Astrocyte of the spinal cord (primary cell): ENCODE measurements at regions not wholly inside any gene's neighbourhood (a gene's known extent, or its start where the extent isn't known, plus 50 kb on each side); places are given as distances from the start of the nearest gene placed in this dataset.
A peak's percentile ranks its signal among the peaks of the same experiment; 100 is the strongest.

ENCODE experiments used
- DNase-seq: peaks from one replicate; pipeline ENCODE4 v3.0.0; 2011; ENCODE audit warnings: low read depth, low spot score
- H3K4me3 ChIP-seq: 2 replicates; pipeline ENCODE4 v1.5.1; 2011; ENCODE audit warnings: low read depth, mild to moderate bottlenecking, low read length, moderate library complexity
- in situ Hi-C: cut with HindIII; loops from 2 replicates; pipeline ENCODE4 v1.10.0; 2017; ENCODE audit warnings: low sequenced_read_pairs
- TF ChIP-seq, protein P1 (sequence below): IDR thresholded peaks from 2 replicates; pipeline ENCODE4 v1.5.1; 2012; ENCODE audit warnings: low read depth, mild to moderate bottlenecking, low read length, inconsistent platforms

DNA sequence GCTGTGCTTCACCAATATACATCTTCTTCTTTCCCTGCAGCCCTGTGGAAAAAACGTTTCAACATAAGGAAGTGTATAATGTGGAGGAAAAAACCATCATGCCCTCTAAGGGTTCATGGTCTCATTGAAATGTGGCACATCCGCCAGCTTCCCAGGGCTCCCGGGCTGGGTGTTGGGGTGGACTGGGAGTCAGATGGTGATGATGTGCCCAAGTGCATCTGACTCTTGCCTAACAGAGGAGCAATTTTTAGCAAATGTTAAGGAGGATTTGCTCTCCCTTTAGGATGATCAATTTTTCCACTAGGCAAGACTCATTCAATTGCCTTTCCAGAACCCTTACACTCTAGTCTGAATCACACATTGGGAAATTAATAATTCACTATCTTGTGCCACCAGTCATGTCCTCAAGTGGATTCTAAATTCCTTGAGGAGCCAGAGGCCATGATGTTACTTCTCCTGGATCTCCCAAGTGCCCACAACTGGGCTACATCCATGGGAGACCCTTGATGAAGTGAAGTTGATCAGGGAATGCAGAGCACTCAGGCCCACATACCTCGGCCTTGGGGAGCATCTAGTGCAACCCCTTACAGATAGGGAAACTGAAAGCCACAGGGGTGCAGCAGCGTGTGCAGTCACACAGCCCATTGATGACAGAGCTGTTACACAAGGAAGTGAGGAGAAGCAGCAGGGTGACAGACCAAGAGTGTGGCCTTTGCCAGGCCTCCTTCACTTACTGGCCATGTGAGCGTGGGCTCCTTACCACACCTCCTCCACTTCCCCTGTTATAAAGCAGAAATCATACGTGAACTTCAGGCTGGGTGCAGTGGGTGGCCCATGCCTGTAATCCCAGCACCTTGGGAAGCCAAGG lies 100.0 kb upstream of the SLC44A3 start:
- no peak for DNase-seq
- TF ChIP-seq, protein P1, sequence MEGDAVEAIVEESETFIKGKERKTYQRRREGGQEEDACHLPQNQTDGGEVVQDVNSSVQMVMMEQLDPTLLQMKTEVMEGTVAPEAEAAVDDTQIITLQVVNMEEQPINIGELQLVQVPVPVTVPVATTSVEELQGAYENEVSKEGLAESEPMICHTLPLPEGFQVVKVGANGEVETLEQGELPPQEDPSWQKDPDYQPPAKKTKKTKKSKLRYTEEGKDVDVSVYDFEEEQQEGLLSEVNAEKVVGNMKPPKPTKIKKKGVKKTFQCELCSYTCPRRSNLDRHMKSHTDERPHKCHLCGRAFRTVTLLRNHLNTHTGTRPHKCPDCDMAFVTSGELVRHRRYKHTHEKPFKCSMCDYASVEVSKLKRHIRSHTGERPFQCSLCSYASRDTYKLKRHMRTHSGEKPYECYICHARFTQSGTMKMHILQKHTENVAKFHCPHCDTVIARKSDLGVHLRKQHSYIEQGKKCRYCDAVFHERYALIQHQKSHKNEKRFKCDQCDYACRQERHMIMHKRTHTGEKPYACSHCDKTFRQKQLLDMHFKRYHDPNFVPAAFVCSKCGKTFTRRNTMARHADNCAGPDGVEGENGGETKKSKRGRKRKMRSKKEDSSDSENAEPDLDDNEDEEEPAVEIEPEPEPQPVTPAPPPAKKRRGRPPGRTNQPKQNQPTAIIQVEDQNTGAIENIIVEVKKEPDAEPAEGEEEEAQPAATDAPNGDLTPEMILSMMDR: no peak
- in situ Hi-C loops: no loop called here
- H3K4me3 ChIP-seq: no peak overlapping the region

DNA sequence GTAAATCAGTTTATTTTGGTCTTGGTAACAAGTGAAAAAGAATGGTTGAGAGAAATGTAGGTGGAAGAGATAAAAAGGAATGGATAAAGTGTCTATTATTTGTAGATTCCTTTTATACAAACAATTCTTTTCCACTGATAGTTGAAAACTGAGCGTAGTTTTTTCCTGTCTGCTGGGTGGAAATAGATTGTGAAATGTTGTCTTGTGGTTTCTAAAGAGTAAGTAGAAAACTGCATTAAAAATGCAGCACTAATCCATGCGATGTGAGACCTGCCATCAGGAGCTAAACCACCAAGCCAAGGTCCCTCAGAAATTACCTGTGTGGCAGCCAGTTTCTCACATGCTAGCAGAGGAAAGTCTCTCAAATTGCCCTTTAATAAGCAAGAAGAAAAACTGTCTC lies 103.2 kb upstream of the SLC44A3 start:
- in situ Hi-C loops: no loop called here
- no peak for DNase-seq
- TF ChIP-seq, protein P1: no peak
- H3K4me3 ChIP-seq: no peak overlapping the region

DNA sequence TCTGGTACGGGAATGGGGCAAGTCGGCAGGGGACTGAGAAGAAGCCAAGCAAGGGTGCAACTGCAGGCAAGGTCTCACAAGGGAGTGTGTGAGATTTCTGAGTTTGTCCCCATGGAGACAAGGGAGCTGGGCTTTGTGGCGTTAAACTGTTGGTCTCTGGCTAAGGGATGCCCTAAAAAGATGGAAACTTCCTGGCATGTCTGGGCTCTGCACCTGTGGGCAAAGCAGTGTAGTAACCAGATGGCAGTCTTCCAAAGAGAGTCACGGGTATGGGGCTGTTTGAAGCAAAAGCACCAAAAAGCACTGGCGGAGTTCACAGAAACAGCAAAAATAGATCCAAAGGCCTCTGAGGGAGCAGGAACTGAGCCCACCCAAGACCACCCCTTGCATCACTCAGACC lies 104.8 kb upstream of the SLC44A3 start:
- TF ChIP-seq, protein P1: no peak
- in situ Hi-C loops: no loop called here

DNA sequence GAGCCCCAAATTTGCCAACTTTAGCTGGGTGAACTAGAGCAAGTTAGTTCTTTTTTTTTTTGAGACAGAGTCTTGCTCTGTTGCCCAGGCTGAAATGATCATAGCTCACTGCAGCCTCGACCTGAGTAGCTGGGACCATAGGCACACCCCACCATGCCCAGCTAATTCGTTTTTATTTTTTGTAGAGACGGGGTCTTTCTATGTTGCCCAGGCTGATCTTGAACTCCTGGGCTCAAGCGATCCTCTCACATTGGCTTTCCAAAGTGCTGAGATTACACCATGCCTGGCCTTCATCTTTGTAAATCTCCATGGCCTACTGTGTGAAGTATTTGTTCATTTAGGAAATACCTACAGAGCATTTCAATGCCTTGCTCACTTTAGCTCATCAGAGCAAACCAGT lies 105.6 kb upstream of the SLC44A3 start:
- in situ Hi-C loops: no loop called here

More for the DNA sequence above, 104.8 kb upstream of the SLC44A3 start:
- no peak for DNase-seq
- no peak overlapping the region for H3K4me3 ChIP-seq

DNA sequence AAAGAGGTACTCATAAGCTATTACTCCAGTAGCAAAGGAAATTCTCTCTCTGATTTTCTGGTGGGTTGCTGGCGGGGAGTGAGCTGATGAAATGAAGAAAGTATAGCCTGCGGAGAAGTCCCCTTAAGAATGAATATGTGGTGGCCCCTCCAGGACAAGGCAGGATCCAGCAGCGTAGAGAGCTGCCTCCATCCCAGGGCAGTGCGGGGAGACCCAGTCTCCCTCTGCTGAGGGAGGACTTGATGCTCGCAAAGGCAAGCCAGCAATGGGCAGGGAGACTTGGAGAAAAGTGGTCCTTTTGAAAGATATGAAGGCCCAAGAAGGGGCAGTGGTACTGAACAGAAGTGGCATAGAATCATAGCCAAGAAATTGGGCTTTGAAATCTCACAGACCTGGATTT lies 106.0 kb upstream of the SLC44A3 start:
- TF ChIP-seq, protein P1: no peak
- H3K4me3 ChIP-seq: no peak overlapping the region
- in situ Hi-C loops: no loop called here
- no peak for DNase-seq

More for the DNA sequence above, 105.6 kb upstream of the SLC44A3 start:
- DNase-seq: no peak
- TF ChIP-seq, protein P1: no peak
- no peak overlapping the region for H3K4me3 ChIP-seq

DNA sequence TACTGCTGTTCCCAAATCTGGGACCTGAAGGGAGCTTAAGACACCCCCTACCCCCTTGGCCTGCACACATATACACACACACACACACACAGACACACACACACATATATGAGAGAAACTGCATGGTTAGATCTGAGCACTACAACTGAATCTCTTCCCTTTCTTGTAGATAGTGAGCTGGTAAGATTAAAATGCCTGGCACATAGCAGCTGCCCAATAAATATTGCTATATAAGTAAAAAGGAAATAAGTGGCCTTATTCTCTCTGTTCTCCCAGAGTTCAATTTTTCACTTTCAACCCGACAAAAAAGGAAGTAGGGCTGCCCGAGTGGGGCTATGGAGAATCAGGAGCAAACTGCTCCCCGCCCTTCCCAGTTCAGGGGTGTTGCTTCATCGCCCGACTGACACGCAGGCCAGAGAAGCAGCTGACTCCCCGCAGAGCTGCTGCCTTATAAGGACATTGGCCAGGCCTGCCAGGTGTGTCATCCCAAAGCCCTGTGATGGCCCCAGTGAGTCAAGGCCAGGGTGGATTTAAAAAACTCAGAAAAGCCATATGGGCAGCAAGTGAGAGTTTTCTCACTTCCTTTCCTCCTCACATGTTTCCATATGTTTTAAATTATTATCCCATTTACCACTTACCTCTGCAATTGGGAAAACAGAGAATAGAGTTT lies 106.5 kb upstream of the SLC44A3 start:
- in situ Hi-C loops: no loop called here
- DNase-seq: peak; percentile 93
- TF ChIP-seq, protein P1: no peak

More for the DNA sequence above, 106.5 kb upstream of the SLC44A3 start:
- H3K4me3 ChIP-seq: no peak overlapping the region
